Activated CD8-positive, alpha-beta T cell treated with anti-CD3 and anti-CD28 coated beads, Interleukin-2, amount 10 ng/mL, durations not matched to agents 7 days and 5 days (primary cell): ENCODE measurements at regions not wholly inside any gene's neighbourhood (a gene's known extent, or its start where the extent isn't known, plus 50 kb on each side); places are given as distances from the start of the nearest gene placed in this dataset.

Experiments
- ATAC-seq: fragments of 150-1000 bp; cut with Tn5 transposase; one replicate; pipeline ENCODE4 v1.10.0; 2021; ENCODE audit warnings: moderate library complexity
- CTCF ChIA-PET: fragments of 350-600 bp; sonication (Branson Sonifier 250); formaldehyde crosslinking; loops from one replicate; lab custom pipeline; 2021; ENCODE audit warnings: antibody characterized with exemption; lab: Charles Lee
- POLR2A ChIA-PET: fragments of 350-600 bp; sonication (Branson Sonifier 250); formaldehyde crosslinking; loops from one replicate; lab custom pipeline; 2021; ENCODE audit warnings: antibody characterized with exemption; lab: Charles Lee
- DNase-seq: peaks from one replicate; pipeline ENCODE4 v3.0.0-alpha.2; 2020
- H3K27ac Mint-ChIP-seq: one replicate; pipeline ENCODE4 v1.8.0; 2021; ENCODE audit warnings: mild to moderate bottlenecking, mixed read lengths
- H3K27me3 Mint-ChIP-seq: one replicate; pipeline ENCODE4 v1.8.0; 2021; ENCODE audit warnings: low read depth, mixed read lengths
- H3K36me3 Mint-ChIP-seq: one replicate; pipeline ENCODE4 v1.8.0; 2021; ENCODE audit warnings: low read depth, mixed read lengths
- H3K4me1 Mint-ChIP-seq: one replicate; pipeline ENCODE4 v1.8.0; 2021; ENCODE audit warnings: low read depth, mixed read lengths
- H3K4me3 Mint-ChIP-seq: one replicate; pipeline ENCODE4 v1.8.0; 2021; ENCODE audit warnings: mild to moderate bottlenecking, mixed read lengths
- H3K9me3 Mint-ChIP-seq: one replicate; pipeline ENCODE4 v1.8.0; 2022; ENCODE audit warnings: mixed read lengths; ENCODE audit not compliant: insufficient read depth

GRCh38 chr1:221063651-221064050 is 184.4 kb downstream of the HLX start:
- Mint-ChIP-seq H3K4me3 (no peak overlapping the region), H3K27me3 (peaks cover 2% of the 10 kb centered on the region), H3K4me1 (no peaks in the 10 kb centered on the region), H3K36me3 (no peaks in the 10 kb centered on the region), H3K9me3 (no peaks in the 10 kb centered on the region), H3K27ac (no peak overlapping the region)
- POLR2A ChIA-PET, result no interaction called here
- no peak for DNase-seq
- ATAC-seq, result no peak
- CTCF ChIA-PET, result no interaction called here

- no peaks in the 10 kb centered on the region for H3K36me3 Mint-ChIP-seq
- ChIA-PET POLR2A (no interaction called here), CTCF (no interaction called here)
- no peak overlapping the region for H3K4me3 Mint-ChIP-seq
- no peak overlapping the region for H3K27ac Mint-ChIP-seq
- H3K27me3 Mint-ChIP-seq, result peaks cover 2% of the 10 kb centered on the region
- no peaks in the 10 kb centered on the region for H3K9me3 Mint-ChIP-seq
- DNase-seq (no peak), ATAC-seq (no peak)
- no peaks in the 10 kb centered on the region for H3K4me1 Mint-ChIP-seq
These were observed 187.2 kb downstream of the HLX start for GRCh38 chr1:221066351-221067001.

GRCh38 chr1:221067721-221068120 is 188.5 kb downstream of the HLX start:
- Mint-ChIP-seq H3K27ac (no peak overlapping the region), H3K36me3 (no peaks in the 10 kb centered on the region), H3K27me3 (no peaks in the 10 kb centered on the region), H3K9me3 (no peaks in the 10 kb centered on the region), H3K4me3 (no peak overlapping the region), H3K4me1 (no peaks in the 10 kb centered on the region)
- ATAC-seq (no peak), DNase-seq (no peak)
- CTCF ChIA-PET, result no interaction called here
- POLR2A ChIA-PET, result no interaction called here

- DNase-seq, result no peak
- POLR2A ChIA-PET, result interaction anchor here (0.6 kb wide), 1 partner anchor 54 kb away, joined by 3 read pairs; no protein-coding TSS in a partner anchor
- no peaks in the 10 kb centered on the region for H3K27me3 Mint-ChIP-seq
- ATAC-seq, result no peak
- no peaks in the 10 kb centered on the region for H3K9me3 Mint-ChIP-seq
- no peaks in the 10 kb centered on the region for H3K36me3 Mint-ChIP-seq
- H3K4me3 Mint-ChIP-seq, result no peak overlapping the region
- no peak overlapping the region for H3K27ac Mint-ChIP-seq
- H3K4me1 Mint-ChIP-seq, result no peaks in the 10 kb centered on the region
- CTCF ChIA-PET, result no interaction called here
These were observed 190.1 kb downstream of the HLX start for GRCh38 chr1:221069178-221069903.

GRCh38 chr1:221069986-221070385 is 190.7 kb downstream of the HLX start:
- no peaks in the 10 kb centered on the region for H3K4me1 Mint-ChIP-seq
- H3K4me3 Mint-ChIP-seq, result no peak overlapping the region
- ChIA-PET POLR2A (interaction anchor here (0.6 kb wide), 1 partner anchor 55 kb away, joined by 3 read pairs; no protein-coding TSS in a partner anchor), CTCF (no interaction called here)
- no peaks in the 10 kb centered on the region for H3K9me3 Mint-ChIP-seq
- no peak for ATAC-seq
- no peak overlapping the region for H3K27ac Mint-ChIP-seq
- no peaks in the 10 kb centered on the region for H3K36me3 Mint-ChIP-seq
- H3K27me3 Mint-ChIP-seq, result no peaks in the 10 kb centered on the region
- no peak for DNase-seq

GRCh38 chr1:221071777-221072176 is 192.5 kb downstream of the HLX start:
- DNase-seq (no peak), ATAC-seq (no peak)
- ChIA-PET POLR2A (no interaction called here), CTCF (no interaction called here)
- Mint-ChIP-seq H3K36me3 (no peaks in the 10 kb centered on the region), H3K9me3 (no peaks in the 10 kb centered on the region), H3K27me3 (no peaks in the 10 kb centered on the region), H3K4me1 (no peaks in the 10 kb centered on the region), H3K4me3 (no peak overlapping the region), H3K27ac (no peak overlapping the region)

GRCh38 chr1:221072214-221072613 is 193.0 kb downstream of the HLX start:
- H3K9me3 Mint-ChIP-seq, result no peaks in the 10 kb centered on the region
- ChIA-PET CTCF (no interaction called here), POLR2A (no interaction called here)
- no peaks in the 10 kb centered on the region for H3K36me3 Mint-ChIP-seq
- no peak for ATAC-seq
- no peaks in the 10 kb centered on the region for H3K4me1 Mint-ChIP-seq
- H3K27ac Mint-ChIP-seq, result no peak overlapping the region
- no peak for DNase-seq
- no peak overlapping the region for H3K4me3 Mint-ChIP-seq
- H3K27me3 Mint-ChIP-seq, result no peaks in the 10 kb centered on the region

- no peaks in the 10 kb centered on the region for H3K4me1 Mint-ChIP-seq
- H3K27ac Mint-ChIP-seq, result no peak overlapping the region
- H3K9me3 Mint-ChIP-seq, result no peaks in the 10 kb centered on the region
- POLR2A ChIA-PET, result no interaction called here
- CTCF ChIA-PET, result no interaction called here
- H3K4me3 Mint-ChIP-seq, result no peak overlapping the region
- no peaks in the 10 kb centered on the region for H3K36me3 Mint-ChIP-seq
- DNase-seq, result no peak
- no peak for ATAC-seq
- H3K27me3 Mint-ChIP-seq, result no peaks in the 10 kb centered on the region
These were observed 195.1 kb downstream of the HLX start for GRCh38 chr1:221074332-221074731.

GRCh38 chr1:221075911-221076310 is 196.7 kb downstream of the HLX start:
- no peak for DNase-seq
- Mint-ChIP-seq H3K4me3 (no peak overlapping the region), H3K9me3 (no peaks in the 10 kb centered on the region), H3K27ac (no peak overlapping the region), H3K36me3 (no peaks in the 10 kb centered on the region), H3K27me3 (no peaks in the 10 kb centered on the region), H3K4me1 (no peaks in the 10 kb centered on the region)
- ChIA-PET POLR2A (no interaction called here), CTCF (no interaction called here)
- no peak for ATAC-seq

- ChIA-PET CTCF (no interaction called here), POLR2A (no interaction called here)
- H3K9me3 Mint-ChIP-seq, result no peaks in the 10 kb centered on the region
- no peak overlapping the region for H3K27ac Mint-ChIP-seq
- DNase-seq (no peak), ATAC-seq (no peak)
- H3K4me1 Mint-ChIP-seq, result no peaks in the 10 kb centered on the region
- no peaks in the 10 kb centered on the region for H3K36me3 Mint-ChIP-seq
- no peak overlapping the region for H3K4me3 Mint-ChIP-seq
- no peaks in the 10 kb centered on the region for H3K27me3 Mint-ChIP-seq
These were observed 197.2 kb downstream of the HLX start for GRCh38 chr1:221076391-221076811.

- Mint-ChIP-seq H3K9me3 (no peaks in the 10 kb centered on the region), H3K4me1 (no peaks in the 10 kb centered on the region), H3K4me3 (no peak overlapping the region)
These were observed 199.2 kb downstream of the HLX start for GRCh38 chr1:221078260-221078965.

GRCh38 chr1:221083902-221084301 is 204.7 kb downstream of the HLX start:
- Mint-ChIP-seq H3K4me1 (no peaks in the 10 kb centered on the region), H3K27ac (no peak overlapping the region), H3K27me3 (no peaks in the 10 kb centered on the region), H3K9me3 (no peaks in the 10 kb centered on the region), H3K36me3 (no peaks in the 10 kb centered on the region), H3K4me3 (no peak overlapping the region)
- CTCF ChIA-PET, result interaction anchor here (1.5 kb wide), 1 partner anchor 119 kb away, joined by 4 read pairs; no protein-coding TSS in a partner anchor
- DNase-seq (no peak), ATAC-seq (no peak)
- POLR2A ChIA-PET, result no interaction called here

More at GRCh38 chr1:221078260-221078965, 199.2 kb downstream of the HLX start:
- Mint-ChIP-seq H3K36me3 (no peaks in the 10 kb centered on the region), H3K27me3 (no peaks in the 10 kb centered on the region), H3K27ac (no peak overlapping the region)
- POLR2A ChIA-PET, result no interaction called here
- ATAC-seq (no peak), DNase-seq (no peak)
- CTCF ChIA-PET, result no interaction called here
